ENCODE measurements at regions not wholly inside any gene's neighbourhood (a gene's known extent, or its start where the extent isn't known, plus 50 kb on each side); places are given as distances from the start of the nearest gene placed in this dataset.

DNA sequence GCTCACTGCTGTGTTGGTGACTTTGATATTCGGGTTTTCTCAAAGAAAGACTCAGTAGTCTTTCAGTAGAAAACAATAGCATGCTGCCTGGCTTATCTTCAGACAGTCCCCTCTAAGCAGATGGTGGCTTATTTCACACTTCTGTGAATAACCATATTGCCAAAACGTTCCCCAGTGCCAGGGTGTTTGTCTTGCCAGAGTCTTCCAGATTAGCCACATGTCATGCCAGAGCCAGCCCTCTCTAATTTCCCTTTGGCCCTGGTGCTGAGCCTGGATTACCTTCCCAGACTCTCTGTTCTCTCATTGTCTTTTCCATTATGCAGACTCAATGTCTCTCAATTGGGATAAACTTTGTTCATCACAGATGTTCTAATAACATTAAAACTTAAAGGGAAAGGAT lies 488.0 kb upstream of the ATXN8OS start:
- TF ChIP-seq, protein P1, sequence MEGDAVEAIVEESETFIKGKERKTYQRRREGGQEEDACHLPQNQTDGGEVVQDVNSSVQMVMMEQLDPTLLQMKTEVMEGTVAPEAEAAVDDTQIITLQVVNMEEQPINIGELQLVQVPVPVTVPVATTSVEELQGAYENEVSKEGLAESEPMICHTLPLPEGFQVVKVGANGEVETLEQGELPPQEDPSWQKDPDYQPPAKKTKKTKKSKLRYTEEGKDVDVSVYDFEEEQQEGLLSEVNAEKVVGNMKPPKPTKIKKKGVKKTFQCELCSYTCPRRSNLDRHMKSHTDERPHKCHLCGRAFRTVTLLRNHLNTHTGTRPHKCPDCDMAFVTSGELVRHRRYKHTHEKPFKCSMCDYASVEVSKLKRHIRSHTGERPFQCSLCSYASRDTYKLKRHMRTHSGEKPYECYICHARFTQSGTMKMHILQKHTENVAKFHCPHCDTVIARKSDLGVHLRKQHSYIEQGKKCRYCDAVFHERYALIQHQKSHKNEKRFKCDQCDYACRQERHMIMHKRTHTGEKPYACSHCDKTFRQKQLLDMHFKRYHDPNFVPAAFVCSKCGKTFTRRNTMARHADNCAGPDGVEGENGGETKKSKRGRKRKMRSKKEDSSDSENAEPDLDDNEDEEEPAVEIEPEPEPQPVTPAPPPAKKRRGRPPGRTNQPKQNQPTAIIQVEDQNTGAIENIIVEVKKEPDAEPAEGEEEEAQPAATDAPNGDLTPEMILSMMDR (optimal IDR thresholded peaks at IDR 0.05 in 1 of 3, IDR thresholded peaks at IDR 0.05 in 1 of 3, conservative IDR thresholded peaks at IDR 0.05 in 1 of 3; ENCODE audit: extremely low read depth in 1 of 3, insufficient read depth in 2 of 3, low read length in 3 of 3) = no peak
- TF ChIP-seq EZH2 (IDR thresholded peaks at IDR 0.05; ENCODE audit: low read length) = no peak

Data from keratinocyte (primary cell).